K562 (cell line): ENCODE measurements at regions not wholly inside any gene's neighbourhood (a gene's known extent, or its start where the extent isn't known, plus 50 kb on each side); places are given as distances from the start of the nearest gene placed in this dataset.

ENCODE experiments used
- ATAC-seq: fragments of 200-7000 bp; cut with Tn5 transposase; 3 replicates; pipeline ENCODE4 v1.9.1; 2020; ENCODE audit warnings: moderate library complexity
- BruUV-seq: library from RNA; stranded (reverse); fragments of 400-500 nt; replicated peaks from 2 replicates; lab custom pipeline; 2021; lab: Mats Ljungman, UMichigan
- CTCF ChIA-PET: fragments of 300-600 bp; formaldehyde crosslinking; extraction: SDS; loops from one replicate; lab custom pipeline; 2021; ENCODE audit warnings: low intra/inter-chr PET ratio; lab: Yijun Ruan, JAX
- POLR2A ChIA-PET: fragments of 300-600, 350-650 bp; sonication (Branson Sonifier 250); formaldehyde crosslinking; extraction: SDS; loops from one replicate; lab custom pipeline; 2021; ENCODE audit warnings: antibody characterized with exemption, inconsistent platforms; lab: Yijun Ruan, JAX
- DNase-seq, 4 experiments: peaks; one replicate each; pipeline versions ENCODE4 v3.0.0 to v3.0.0-alpha.2; 2011 to 2018; ENCODE audit warnings: low spot score in 3 of 4, mixed read lengths in 3 of 4; ENCODE audit errors: extremely low read depth in 1 of 4
- FAIRE-seq: peaks from 2 replicates; lab custom pipeline; 2011; peaks lifted over from hg19 to GRCh38; lab: Jason Lieb, UNC
- H2AFZ ChIP-seq: 2 replicates; pipeline ENCODE4 v1.6.0; 2011; ENCODE audit warnings: low read depth, low read length, control low read depth, inconsistent platforms
- H3K27ac ChIP-seq: fragments of 200-600 bp; 3 replicates; pipeline ENCODE4 v1.8.0; 2011; ENCODE audit warnings: low read depth, mild to moderate bottlenecking, control low read depth, inconsistent platforms, low read length, moderate library complexity, mixed read lengths; ENCODE audit errors: extremely low read depth
- H3K27me3 ChIP-seq, 2 experiments: fragments of 300-600 bp in 1 of 2; 2 replicates in 1 of 2; 3 replicates in 1 of 2; pipeline versions ENCODE4 v1.6.0 to v1.8.0; 2011; ENCODE audit warnings: inconsistent platforms in 2 of 2, low read length in 2 of 2, mild to moderate bottlenecking in 1 of 2, mixed read lengths in 1 of 2, moderate library complexity in 1 of 2; ENCODE audit not compliant: control insufficient read depth in 2 of 2, insufficient read depth in 2 of 2
- H3K36me3 ChIP-seq: fragments of 300-600 bp; 3 replicates; pipeline ENCODE4 v1.8.0; 2011; ENCODE audit warnings: mild to moderate bottlenecking, low read length, inconsistent platforms; ENCODE audit not compliant: control insufficient read depth, insufficient read depth
- H3K4me1 ChIP-seq, 2 experiments: fragments of 200-600 bp in 1 of 2; replicated peaks in 1 of 2; 2 replicates in 1 of 2; 3 replicates in 1 of 2; pipeline versions ENCODE4 v1.5.1 to v1.8.0; 2011; ENCODE audit warnings: inconsistent platforms in 2 of 2, low read length in 2 of 2, mild to moderate bottlenecking in 1 of 2, mixed read lengths in 1 of 2, moderate library complexity in 1 of 2; ENCODE audit not compliant: control insufficient read depth in 2 of 2, insufficient read depth in 2 of 2
- H3K4me2 ChIP-seq: 2 replicates; pipeline ENCODE4 v1.6.1; 2011; ENCODE audit warnings: low read length, control low read depth, inconsistent platforms, mixed read lengths; ENCODE audit not compliant: insufficient read depth
- H3K4me3 ChIP-seq: fragments of 200-600 bp; sonication (generic), shearing (Covaris generic); 2 replicates; pipeline ENCODE4 v1.5.1; 2016; ENCODE audit warnings: control low read depth, inconsistent platforms
- H3K79me2 ChIP-seq: fragments of 200-600 bp; 3 replicates; pipeline ENCODE4 v1.8.0; 2011; ENCODE audit warnings: low read length, inconsistent platforms; ENCODE audit not compliant: control insufficient read depth, insufficient read depth
- H3K9ac ChIP-seq, 2 experiments: 2 replicates each; pipeline versions ENCODE4 v1.6.0 to v1.6.1; 2011; ENCODE audit warnings: low read depth in 2 of 2, low read length in 2 of 2, control low read depth in 1 of 2, inconsistent platforms in 1 of 2, mild to moderate bottlenecking in 1 of 2, mixed read lengths in 1 of 2; ENCODE audit not compliant: insufficient read depth in 1 of 2
- H3K9me1 ChIP-seq: one replicate; pipeline ENCODE4 v1.6.0; 2011; ENCODE audit warnings: inconsistent platforms, mild to moderate bottlenecking, low read length, moderate library complexity; ENCODE audit not compliant: control insufficient read depth, insufficient read depth
- H3K9me3 ChIP-seq: replicated peaks from 2 replicates; pipeline ENCODE4 v1.5.1; 2011; ENCODE audit warnings: low read depth, low read length, inconsistent platforms; ENCODE audit not compliant: control insufficient read depth, insufficient read depth
- H4K20me1 ChIP-seq: replicated peaks from 2 replicates; pipeline ENCODE4 v1.6.1; 2011; ENCODE audit warnings: low read length, inconsistent platforms, mixed read lengths; ENCODE audit not compliant: control insufficient read depth, insufficient read depth
- CEBPG ChIP-seq, 3 experiments: fragments of 200-800 bp in 1 of 3; sonication (Bioruptor generic) in 1 of 3; sonication (generic) in 1 of 3; formaldehyde crosslinking in 1 of 3; IDR thresholded peaks in 2 of 3; conservative IDR thresholded peaks in 1 of 3; 2 replicates each; pipeline versions ENCODE4 v1.6.1 to v1.8.0; 2016 to 2022; ENCODE audit warnings: missing compliant biosample characterization in 2 of 3, missing genetic modification characterization in 2 of 3, mild to moderate bottlenecking in 1 of 3, missing genetic modification reagents in 1 of 3
- COPS2 ChIP-seq: fragments of 450-650 bp; conservative IDR thresholded peaks from 2 replicates; pipeline ENCODE4 v1.6.1; 2016; ENCODE audit warnings: mild to moderate bottlenecking, moderate library complexity
- ERF ChIP-seq: fragments of 450-650 bp; formaldehyde crosslinking; IDR thresholded peaks from 2 replicates; pipeline ENCODE4 v1.4.0; 2020; ENCODE audit warnings: mild to moderate bottlenecking, mixed read lengths
- GTF2F1 ChIP-seq: IDR thresholded peaks from 2 replicates; pipeline ENCODE4 v1.6.1; 2011; ENCODE audit warnings: low read depth, low read length, improper control_type of control experiment
- LARP7 ChIP-seq: fragments of 450-650 bp; IDR thresholded peaks from 2 replicates; pipeline ENCODE4 v1.6.1; 2016
- MAFG ChIP-seq: fragments of 450-650 bp; conservative IDR thresholded peaks from 2 replicates; pipeline ENCODE4 v1.6.1; 2016; ENCODE audit warnings: missing genetic modification characterization, missing compliant biosample characterization
- TEAD4 ChIP-seq, 2 experiments: sonication (generic) in 1 of 2; formaldehyde crosslinking in 1 of 2; IDR thresholded peaks; 2 replicates each; pipeline versions ENCODE4 v1.6.1 to v1.8.0; 2012 to 2022; ENCODE audit warnings: borderline replicate concordance in 1 of 2, inconsistent platforms in 1 of 2, low read length in 1 of 2, mild to moderate bottlenecking in 1 of 2, missing genetic modification reagents in 1 of 2
- ZFP91 ChIP-seq: sonication (generic); formaldehyde crosslinking; IDR thresholded peaks from 2 replicates; pipeline ENCODE4 v1.8.0; 2022; ENCODE audit warnings: mild to moderate bottlenecking, missing genetic modification reagents
- ZNF57 ChIP-seq: fragments of 450-650 bp; formaldehyde crosslinking; IDR thresholded peaks from 2 replicates; pipeline ENCODE4 v1.4.0; 2020; ENCODE audit warnings: mild to moderate bottlenecking, moderate library complexity
- ZNF644 ChIP-seq: fragments of 200-800 bp; sonication (Bioruptor generic); IDR thresholded peaks from 2 replicates; pipeline ENCODE4 v1.6.1; 2016; ENCODE audit warnings: low read depth, missing genetic modification characterization, missing compliant biosample characterization
- ZNF655 ChIP-seq: fragments of 250-450 bp; sonication (Bioruptor Pico); IDR thresholded peaks from 2 replicates; pipeline ENCODE4 v1.5.0; 2021
- WGBS: fragments of 100-300 bp; shearing (Covaris generic); methylation state at CpG from one replicate; pipeline ENCODE4 v1.1.6; 2016; ENCODE audit warnings: low coverage, mixed read lengths; ENCODE audit not compliant: insufficient coverage; ENCODE audit errors: missing lambda C conversion rate; 5-methylcytosine and 5-hydroxymethylcytosine counted together
- in situ Hi-C: fragments of 300-500 bp; cut with MboI; formaldehyde crosslinking; loops from 4 replicates; pipeline ENCODE4 v1.15.0; 2018; ENCODE audit warnings: inconsistent platforms, mixed read lengths
- intact Hi-C: fragments of 100-400 bp; cut with micrococcal nuclease; formaldehyde crosslinking; loops from 2 replicates; pipeline ENCODE4 v1.14.2; 2022

GRCh38 chr18:73741946-73742345, 405.7 kb downstream of the FBXO15 start:
- Histone ChIP-seq H3K27me3 (no peaks in the 10 kb centered on the region), H3K36me3 (no peaks in the 10 kb centered on the region), H3K4me1 (no peaks in the 10 kb centered on the region), H3K9ac (no peak overlapping the region), H3K4me2 (no peak overlapping the region), H3K4me3 (no peak overlapping the region), H3K79me2 (no peaks in the 10 kb centered on the region)
- FAIRE-seq, result no peak
- WGBS, result 0% methylated on average over 4 of the region's 4 CpGs
- intact Hi-C loops, result no loop called here
- in situ Hi-C loops, result no loop called here
- TF ChIP-seq ERF (CRISPR knock-in tag), result no peak
- TF ChIP-seq ZFP91 (CRISPR knock-in tag), result no peak
- TF ChIP-seq CEBPG (CRISPR knock-in tag; IDR thresholded peaks at IDR 0.05), result no peak
- no peak for TF ChIP-seq CEBPG (tag; conservative IDR thresholded peaks at IDR 0.05 in 1 of 2, IDR thresholded peaks at IDR 0.05 in 1 of 2)
- TF ChIP-seq TEAD4 (IDR thresholded peaks at IDR 0.05; ENCODE audit: low read length), result no peak
- TF ChIP-seq TEAD4 (CRISPR knock-in tag; IDR thresholded peaks at IDR 0.05; ENCODE audit: borderline replicate concordance), result no peak
- no peak for TF ChIP-seq MAFG
- TF ChIP-seq ZNF57, result no peak
- no peak for TF ChIP-seq ZNF655 (CRISPR knock-in tag)
- no peak for TF ChIP-seq ZNF644
- TF ChIP-seq LARP7, result no peak
- TF ChIP-seq COPS2, result no peak
- TF ChIP-seq GTF2F1, result no peak
- TF ChIP-seq, all 486 proteins: peak for 0
- no peak overlapping the region for H3K27ac ChIP-seq
- no peak for DNase-seq
- H4K20me1 ChIP-seq, result no peaks in the 10 kb centered on the region
- no peaks in the 10 kb centered on the region for H3K9me1 ChIP-seq
- ATAC-seq, result no peak
- no TSS peak for BruUV-seq
- ChIA-PET CTCF (no interaction called here), POLR2A (no interaction called here)
- H3K9me3 ChIP-seq, result no peaks in the 10 kb centered on the region
- no peak overlapping the region for H2AFZ ChIP-seq
